AG09319 (cell line): ENCODE measurements at regions not wholly inside any gene's neighbourhood (a gene's known extent, or its start where the extent isn't known, plus 50 kb on each side); places are given as distances from the start of the nearest gene placed in this dataset.

ENCODE experiments used
- DNase-seq: peaks from one replicate; pipeline ENCODE4 v3.0.0-alpha.2; 2010; ENCODE audit warnings: low read depth; ENCODE audit errors: extremely low read depth
- TF ChIP-seq, protein P1 (sequence below): IDR thresholded peaks from 2 replicates; pipeline ENCODE4 v1.5.1; 2011; ENCODE audit warnings: low read depth, mild to moderate bottlenecking, inconsistent platforms, low read length, moderate library complexity

DNA sequence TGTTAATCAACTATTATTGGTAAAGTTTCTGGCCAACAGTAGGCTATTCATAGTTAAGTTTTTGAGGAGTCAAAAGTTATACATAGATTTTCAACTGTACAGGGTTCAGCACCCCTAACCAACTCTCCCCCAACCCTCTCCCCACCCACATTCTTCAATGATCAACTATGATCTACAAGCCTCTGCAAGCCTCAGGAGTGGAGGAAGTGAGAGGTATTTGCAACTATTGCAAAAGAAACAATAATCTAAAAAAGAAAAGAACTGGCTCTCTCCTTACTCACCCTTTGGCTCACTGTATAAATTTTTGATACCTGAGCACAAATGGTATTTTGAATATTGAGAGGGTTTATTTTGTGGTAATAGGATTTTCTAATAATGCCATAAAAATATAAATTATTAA is 179.8 kb downstream of the IPMK start:
- DNase-seq, result no peak

DNA sequence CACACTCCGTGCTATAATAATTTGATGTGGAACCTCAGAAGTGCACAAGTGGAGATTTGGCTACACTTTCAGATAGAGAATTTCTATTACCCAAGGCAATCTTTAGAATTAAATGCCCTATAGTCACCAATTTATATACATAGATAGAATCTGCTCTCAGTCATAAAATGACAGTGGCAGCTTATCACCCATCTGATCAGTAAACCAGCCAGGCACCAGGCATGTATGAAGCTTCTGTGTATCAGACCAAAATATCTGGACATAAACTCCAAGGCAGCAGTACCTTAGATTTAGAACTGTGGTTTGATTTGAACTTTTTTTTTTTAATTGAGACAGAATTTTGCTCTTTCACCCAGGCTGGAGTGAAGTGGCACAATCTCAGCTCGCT is 180.9 kb downstream of the IPMK start:
- TF ChIP-seq, protein P1, sequence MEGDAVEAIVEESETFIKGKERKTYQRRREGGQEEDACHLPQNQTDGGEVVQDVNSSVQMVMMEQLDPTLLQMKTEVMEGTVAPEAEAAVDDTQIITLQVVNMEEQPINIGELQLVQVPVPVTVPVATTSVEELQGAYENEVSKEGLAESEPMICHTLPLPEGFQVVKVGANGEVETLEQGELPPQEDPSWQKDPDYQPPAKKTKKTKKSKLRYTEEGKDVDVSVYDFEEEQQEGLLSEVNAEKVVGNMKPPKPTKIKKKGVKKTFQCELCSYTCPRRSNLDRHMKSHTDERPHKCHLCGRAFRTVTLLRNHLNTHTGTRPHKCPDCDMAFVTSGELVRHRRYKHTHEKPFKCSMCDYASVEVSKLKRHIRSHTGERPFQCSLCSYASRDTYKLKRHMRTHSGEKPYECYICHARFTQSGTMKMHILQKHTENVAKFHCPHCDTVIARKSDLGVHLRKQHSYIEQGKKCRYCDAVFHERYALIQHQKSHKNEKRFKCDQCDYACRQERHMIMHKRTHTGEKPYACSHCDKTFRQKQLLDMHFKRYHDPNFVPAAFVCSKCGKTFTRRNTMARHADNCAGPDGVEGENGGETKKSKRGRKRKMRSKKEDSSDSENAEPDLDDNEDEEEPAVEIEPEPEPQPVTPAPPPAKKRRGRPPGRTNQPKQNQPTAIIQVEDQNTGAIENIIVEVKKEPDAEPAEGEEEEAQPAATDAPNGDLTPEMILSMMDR, result no peak
- DNase-seq, result no peak

More for the DNA sequence above, 179.8 kb downstream of the IPMK start:
- TF ChIP-seq, protein P1, result no peak

DNA sequence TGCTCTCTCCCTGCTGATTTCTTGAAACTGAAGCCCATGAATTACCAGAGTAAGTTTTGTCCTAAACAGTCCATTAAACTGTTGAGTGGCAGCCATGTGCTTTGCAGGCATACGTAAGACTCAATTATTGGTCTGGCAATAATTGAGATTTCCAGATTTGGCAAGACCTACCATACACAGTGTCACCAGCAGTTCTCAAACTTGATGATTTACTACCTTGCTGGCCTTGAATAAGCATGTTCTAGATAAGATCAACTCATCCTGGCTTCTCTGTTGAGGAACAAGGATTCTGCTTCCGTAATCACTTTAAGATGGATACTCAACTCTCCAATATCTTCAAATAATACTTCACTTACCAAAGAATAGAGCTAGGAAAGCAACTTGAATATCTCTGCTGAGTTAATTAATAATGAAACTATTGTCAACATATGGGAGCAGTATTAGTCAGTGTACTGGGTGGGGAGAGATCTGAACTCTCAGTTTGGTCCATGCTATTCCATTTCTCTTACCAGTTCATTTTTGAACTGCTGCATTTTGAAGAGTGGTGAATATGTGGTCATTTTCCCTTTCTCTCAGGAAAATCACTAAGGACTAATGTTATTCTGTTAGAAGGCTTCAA is 181.4 kb downstream of the IPMK start:
- no peak for DNase-seq
- TF ChIP-seq, protein P1, result no peak

DNA sequence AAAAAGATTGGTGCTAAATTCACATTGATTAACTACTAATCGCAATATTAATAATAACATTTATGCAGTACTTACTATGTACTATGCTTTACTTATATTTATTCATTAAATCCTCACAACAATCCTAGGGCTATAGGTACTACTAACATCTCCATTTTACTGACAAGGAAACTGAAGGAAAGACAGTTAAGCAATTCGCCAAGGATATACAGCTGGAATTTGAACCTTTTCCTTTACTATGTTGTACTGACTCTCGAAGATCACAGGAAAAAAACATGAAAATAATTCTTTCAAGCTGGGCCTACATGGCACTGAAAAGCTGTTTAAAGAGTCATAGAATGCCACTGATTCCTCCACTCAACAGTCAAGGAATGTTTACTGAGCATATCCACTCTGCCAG is 185.4 kb downstream of the IPMK start:
- no peak for DNase-seq
- TF ChIP-seq, protein P1, result no peak

DNA sequence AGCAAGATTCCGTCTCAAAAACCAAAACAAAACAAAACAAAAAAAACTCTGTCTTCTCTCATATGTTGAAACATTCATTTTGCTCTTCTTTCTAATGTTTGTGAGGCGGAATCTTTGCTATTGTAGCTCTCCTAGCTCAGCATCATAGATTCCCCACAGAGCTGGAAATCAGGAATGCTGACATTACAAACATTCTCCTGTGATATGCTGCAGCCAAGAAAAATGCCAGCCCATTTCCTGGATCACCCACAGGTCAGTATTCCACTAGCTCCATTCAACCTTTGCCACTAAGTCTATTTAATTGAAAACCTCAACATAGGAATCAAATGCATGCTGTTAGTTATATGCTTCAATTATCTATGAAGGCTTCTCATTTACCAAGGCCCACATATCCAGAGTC is 186.3 kb downstream of the IPMK start:
- DNase-seq, result no peak
- TF ChIP-seq, protein P1, result no peak

DNA sequence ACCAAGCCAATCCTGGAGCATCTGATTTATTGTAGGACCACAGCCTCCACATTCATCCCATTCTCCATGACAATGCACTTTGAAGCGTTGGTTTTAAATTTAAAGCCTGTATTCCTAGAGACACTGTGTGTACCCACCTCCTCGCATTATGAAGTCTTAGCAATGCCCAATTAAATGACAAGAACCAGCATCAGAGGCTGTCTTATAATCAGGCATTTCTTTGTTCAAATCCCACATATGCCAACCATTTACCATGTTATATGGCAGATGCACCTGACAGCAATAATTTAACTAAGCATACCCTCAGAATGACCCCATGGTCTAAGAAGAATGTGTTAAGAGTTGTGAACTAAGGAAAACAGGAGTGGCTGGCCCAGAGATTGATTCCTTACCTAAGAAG is 188.2 kb downstream of the IPMK start:
- DNase-seq, result no peak
- TF ChIP-seq, protein P1, result no peak

DNA sequence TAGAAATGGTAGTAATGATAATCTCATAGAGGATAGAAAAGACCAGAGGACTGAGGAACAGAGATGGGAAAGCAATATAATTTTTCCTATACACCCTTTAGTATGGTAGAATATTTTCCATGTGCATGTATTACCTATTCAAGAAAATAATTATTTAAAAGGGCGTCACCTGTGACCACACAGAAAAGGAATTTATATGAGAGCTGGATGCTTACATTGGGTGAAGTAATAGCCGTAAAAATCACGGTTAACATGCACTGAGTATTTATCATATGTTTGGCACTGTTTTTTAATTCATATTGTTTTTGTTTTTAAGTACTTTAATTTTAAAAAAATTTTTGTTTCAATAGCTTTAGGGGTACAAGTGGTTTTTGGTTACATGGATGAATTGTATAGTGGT is 195.1 kb downstream of the IPMK start:
- no peak for DNase-seq
- TF ChIP-seq, protein P1, result no peak
